Panc1 (cell line): ENCODE measurements at regions not wholly inside any gene's neighbourhood (a gene's known extent, or its start where the extent isn't known, plus 50 kb on each side); places are given as distances from the start of the nearest gene placed in this dataset.
A peak's percentile ranks its signal among the peaks of the same experiment; 100 is the strongest.

Experiments used
- ATAC-seq: fragments of 200-7000 bp; cut with Tn5 transposase; 2 replicates; pipeline ENCODE4 v1.9.1; 2020; ENCODE audit warnings: mild to moderate bottlenecking, moderate library complexity
- BruUV-seq: library from RNA; stranded (reverse); fragments of 400-500 nt; replicated peaks from 2 replicates; lab custom pipeline; 2021; lab: Mats Ljungman, UMichigan
- CTCF ChIA-PET: fragments of 300-600 bp; sonication (Branson Sonifier 250); formaldehyde crosslinking; loops from one replicate; lab custom pipeline; 2022; ENCODE audit warnings: antibody characterized with exemption; lab: Charles Lee
- POLR2A ChIA-PET: fragments of 300-600 bp; sonication (Branson Sonifier 250); formaldehyde crosslinking; loops from one replicate; lab custom pipeline; 2022; ENCODE audit warnings: antibody characterized with exemption; lab: Charles Lee
- DNase-seq: peaks from one replicate; pipeline ENCODE4 v3.0.0-alpha.2; 2010; ENCODE audit warnings: low read depth, low spot score
- H3K27ac ChIP-seq: 2 replicates; pipeline ENCODE4 v1.5.1; 2011; ENCODE audit warnings: mild to moderate bottlenecking, low read length, inconsistent platforms
- H3K27me3 ChIP-seq: fragments of 200-500 bp; sonication (Bioruptor generic); 2 replicates; pipeline ENCODE4 v1.6.0; 2014; ENCODE audit warnings: low read length, inconsistent platforms; ENCODE audit not compliant: control insufficient read depth, insufficient read depth
- H3K36me3 ChIP-seq: fragments of 200-500 bp; sonication (Bioruptor generic); 2 replicates; pipeline ENCODE4 v1.5.1; 2014; ENCODE audit warnings: inconsistent platforms, mild to moderate bottlenecking, low read length, moderate library complexity; ENCODE audit not compliant: control insufficient read depth, insufficient read depth
- H3K4me1 ChIP-seq: 2 replicates; pipeline ENCODE4 v1.5.1; 2011; ENCODE audit warnings: inconsistent platforms, mild to moderate bottlenecking, low read length, moderate library complexity; ENCODE audit not compliant: control insufficient read depth, insufficient read depth
- H3K4me3 ChIP-seq, 2 experiments: 2 replicates each; pipeline ENCODE4 v1.5.1; 2011 to 2012; ENCODE audit warnings: low read depth in 2 of 2, low read length in 2 of 2, mild to moderate bottlenecking in 2 of 2, inconsistent platforms in 1 of 2, moderate library complexity in 1 of 2
- H3K9me3 ChIP-seq: fragments of 200-500 bp; sonication (Bioruptor generic); 2 replicates; pipeline ENCODE4 v1.5.1; 2014; ENCODE audit warnings: low read depth, mild to moderate bottlenecking, inconsistent platforms, low read length, moderate library complexity; ENCODE audit not compliant: control insufficient read depth, insufficient read depth
- POLR2AphosphoS5 ChIP-seq: IDR thresholded peaks from 2 replicates; pipeline ENCODE4 v1.6.1; 2012; ENCODE audit warnings: mild to moderate bottlenecking, low read depth, low read length, moderate library complexity
- SIN3A ChIP-seq: IDR thresholded peaks from 2 replicates; pipeline ENCODE4 v1.6.1; 2012; ENCODE audit warnings: low read depth, mild to moderate bottlenecking, low read length, moderate library complexity, borderline replicate concordance; ENCODE audit not compliant: insufficient read depth
- TCF7L2 ChIP-seq: IDR thresholded peaks from 2 replicates; pipeline ENCODE4 v1.6.1; 2011; ENCODE audit warnings: mild to moderate bottlenecking, low read depth, low read length, inconsistent platforms
- in situ Hi-C: cut with HindIII; loops from 2 replicates; pipeline ENCODE4 v1.10.0; 2016; ENCODE audit warnings: low sequenced_read_pairs, low pct_unique_long_range_greater_than_20kb
- intact Hi-C: fragments of 100-400 bp; cut with micrococcal nuclease; formaldehyde crosslinking; loops from one replicate; pipeline ENCODE4 v1.10.0; 2022; ENCODE audit not compliant: unreplicated experiment
- TF ChIP-seq, protein P1 (sequence below): fragments of 450-650 bp; IDR thresholded peaks from 2 replicates; pipeline ENCODE4 v1.5.1; 2017; ENCODE audit warnings: mild to moderate bottlenecking
- TF ChIP-seq, protein P2 (sequence below), 2 experiments: IDR thresholded peaks; 2 replicates each; pipeline ENCODE4 v1.6.1; 2011 to 2012; ENCODE audit warnings: low read depth in 2 of 2, control low read depth in 1 of 2, low read length in 1 of 2, mild to moderate bottlenecking in 1 of 2, moderate library complexity in 1 of 2; ENCODE audit not compliant: insufficient read depth in 1 of 2

DNA sequence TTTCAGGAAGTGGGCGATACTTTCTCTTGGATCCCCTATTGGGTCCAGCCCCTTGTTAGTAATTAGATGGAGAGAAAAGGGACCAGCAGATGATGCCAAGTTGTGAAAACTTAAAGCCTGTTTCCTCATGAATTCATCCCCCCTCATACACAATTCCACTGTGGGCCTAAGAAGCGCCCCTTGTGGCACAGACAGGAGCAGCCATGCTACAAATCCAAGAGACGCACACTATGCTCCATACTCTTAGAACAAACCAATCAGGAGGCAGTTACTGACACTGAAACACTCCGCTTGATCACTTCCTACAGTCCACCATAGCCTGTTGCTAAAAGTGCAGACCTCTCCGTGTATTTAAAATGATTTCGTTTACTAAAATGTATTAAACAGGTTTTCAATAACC, 111.3 kb upstream of the ARRDC4 start:
- no peak for ATAC-seq
- TF ChIP-seq POLR2AphosphoS5, result no peak
- TF ChIP-seq, protein P1, sequence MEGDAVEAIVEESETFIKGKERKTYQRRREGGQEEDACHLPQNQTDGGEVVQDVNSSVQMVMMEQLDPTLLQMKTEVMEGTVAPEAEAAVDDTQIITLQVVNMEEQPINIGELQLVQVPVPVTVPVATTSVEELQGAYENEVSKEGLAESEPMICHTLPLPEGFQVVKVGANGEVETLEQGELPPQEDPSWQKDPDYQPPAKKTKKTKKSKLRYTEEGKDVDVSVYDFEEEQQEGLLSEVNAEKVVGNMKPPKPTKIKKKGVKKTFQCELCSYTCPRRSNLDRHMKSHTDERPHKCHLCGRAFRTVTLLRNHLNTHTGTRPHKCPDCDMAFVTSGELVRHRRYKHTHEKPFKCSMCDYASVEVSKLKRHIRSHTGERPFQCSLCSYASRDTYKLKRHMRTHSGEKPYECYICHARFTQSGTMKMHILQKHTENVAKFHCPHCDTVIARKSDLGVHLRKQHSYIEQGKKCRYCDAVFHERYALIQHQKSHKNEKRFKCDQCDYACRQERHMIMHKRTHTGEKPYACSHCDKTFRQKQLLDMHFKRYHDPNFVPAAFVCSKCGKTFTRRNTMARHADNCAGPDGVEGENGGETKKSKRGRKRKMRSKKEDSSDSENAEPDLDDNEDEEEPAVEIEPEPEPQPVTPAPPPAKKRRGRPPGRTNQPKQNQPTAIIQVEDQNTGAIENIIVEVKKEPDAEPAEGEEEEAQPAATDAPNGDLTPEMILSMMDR, result peak; percentile 36
- in situ Hi-C loops, result no loop called here

GRCh38 chr15:97858296-97858695, 102.2 kb upstream of the ARRDC4 start:
- no TSS peak for BruUV-seq
- H3K9me3 ChIP-seq, result no peaks in the 10 kb centered on the region
- ATAC-seq (no peak), DNase-seq (no peak)
- in situ Hi-C loops (no loop called here), intact Hi-C loops (no loop called here)
- ChIA-PET POLR2A (no interaction called here), CTCF (no interaction called here)
- H3K27me3 ChIP-seq, result no peaks in the 10 kb centered on the region
- H3K36me3 ChIP-seq, result no peaks in the 10 kb centered on the region
- no peaks in the 10 kb centered on the region for H3K4me1 ChIP-seq
- TF ChIP-seq SIN3A (no peak), TCF7L2 (no peak), POLR2AphosphoS5 (no peak)
- TF ChIP-seq, protein P1, result no peak
- TF ChIP-seq, protein P2, sequence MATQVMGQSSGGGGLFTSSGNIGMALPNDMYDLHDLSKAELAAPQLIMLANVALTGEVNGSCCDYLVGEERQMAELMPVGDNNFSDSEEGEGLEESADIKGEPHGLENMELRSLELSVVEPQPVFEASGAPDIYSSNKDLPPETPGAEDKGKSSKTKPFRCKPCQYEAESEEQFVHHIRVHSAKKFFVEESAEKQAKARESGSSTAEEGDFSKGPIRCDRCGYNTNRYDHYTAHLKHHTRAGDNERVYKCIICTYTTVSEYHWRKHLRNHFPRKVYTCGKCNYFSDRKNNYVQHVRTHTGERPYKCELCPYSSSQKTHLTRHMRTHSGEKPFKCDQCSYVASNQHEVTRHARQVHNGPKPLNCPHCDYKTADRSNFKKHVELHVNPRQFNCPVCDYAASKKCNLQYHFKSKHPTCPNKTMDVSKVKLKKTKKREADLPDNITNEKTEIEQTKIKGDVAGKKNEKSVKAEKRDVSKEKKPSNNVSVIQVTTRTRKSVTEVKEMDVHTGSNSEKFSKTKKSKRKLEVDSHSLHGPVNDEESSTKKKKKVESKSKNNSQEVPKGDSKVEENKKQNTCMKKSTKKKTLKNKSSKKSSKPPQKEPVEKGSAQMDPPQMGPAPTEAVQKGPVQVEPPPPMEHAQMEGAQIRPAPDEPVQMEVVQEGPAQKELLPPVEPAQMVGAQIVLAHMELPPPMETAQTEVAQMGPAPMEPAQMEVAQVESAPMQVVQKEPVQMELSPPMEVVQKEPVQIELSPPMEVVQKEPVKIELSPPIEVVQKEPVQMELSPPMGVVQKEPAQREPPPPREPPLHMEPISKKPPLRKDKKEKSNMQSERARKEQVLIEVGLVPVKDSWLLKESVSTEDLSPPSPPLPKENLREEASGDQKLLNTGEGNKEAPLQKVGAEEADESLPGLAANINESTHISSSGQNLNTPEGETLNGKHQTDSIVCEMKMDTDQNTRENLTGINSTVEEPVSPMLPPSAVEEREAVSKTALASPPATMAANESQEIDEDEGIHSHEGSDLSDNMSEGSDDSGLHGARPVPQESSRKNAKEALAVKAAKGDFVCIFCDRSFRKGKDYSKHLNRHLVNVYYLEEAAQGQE (IDR thresholded peaks at IDR 0.05; ENCODE audit: insufficient read depth in 1 of 2, low read depth in 2 of 2, low read length in 1 of 2), result no peak
- H3K4me3 ChIP-seq, result no peak overlapping the region
- H3K27ac ChIP-seq, result no peak overlapping the region

More for the DNA sequence above, 111.3 kb upstream of the ARRDC4 start:
- ChIA-PET POLR2A (no interaction called here), CTCF (no interaction called here)
- BruUV-seq, result no TSS peak
- no peaks in the 10 kb centered on the region for H3K27me3 ChIP-seq
- H3K9me3 ChIP-seq, result no peaks in the 10 kb centered on the region
- no peaks in the 10 kb centered on the region for H3K4me1 ChIP-seq
- intact Hi-C loops, result no loop called here
- H3K27ac ChIP-seq, result no peak overlapping the region
- no peak for DNase-seq
- H3K4me3 ChIP-seq, result no peak overlapping the region
- H3K36me3 ChIP-seq, result no peaks in the 10 kb centered on the region
